KG1 (cell line): ENCODE measurements at regions not wholly inside any gene's neighbourhood (a gene's known extent, or its start where the extent isn't known, plus 50 kb on each side); places are given as distances from the start of the nearest gene placed in this dataset.
"Not testable (repeated sequence)": the region's sequence is repeated elsewhere in the genome, so short reads cannot be mapped to it uniquely, and the experiment has no call there.

ENCODE experiments used
- DNase-seq: peaks from one replicate; lab custom pipeline; 2025; lab: John Stamatoyannopoulos, UW

DNA sequence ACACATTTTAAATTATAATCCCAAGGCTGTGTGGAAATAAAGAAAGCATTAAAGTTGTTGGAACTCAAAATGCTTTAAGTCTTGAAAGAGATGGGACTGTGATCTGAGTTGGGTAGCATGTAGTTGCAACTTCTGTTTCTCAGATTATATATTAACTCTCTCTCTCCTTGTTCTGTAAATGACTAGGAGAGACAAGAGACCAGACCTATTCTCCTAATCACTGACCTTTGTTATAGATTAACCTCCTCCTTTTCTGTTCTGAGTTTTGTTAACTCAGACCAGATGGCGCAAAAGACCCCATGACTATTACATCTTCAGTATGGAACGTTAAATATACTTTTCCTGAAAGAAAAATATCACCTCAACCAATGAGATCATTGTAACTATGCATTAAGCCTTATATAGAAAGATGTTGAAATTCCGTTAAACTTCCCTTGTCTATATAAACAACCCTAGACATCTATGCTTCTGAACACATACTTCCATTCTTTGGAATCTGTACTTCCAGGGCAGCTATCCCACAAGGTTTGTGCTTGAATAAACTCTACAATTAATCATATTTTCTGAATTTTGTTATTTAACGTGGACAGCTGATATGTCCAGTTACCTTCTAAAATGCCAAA, 143.5 kb upstream of the TRIM24 start:
- DNase-seq, result no peak

DNA sequence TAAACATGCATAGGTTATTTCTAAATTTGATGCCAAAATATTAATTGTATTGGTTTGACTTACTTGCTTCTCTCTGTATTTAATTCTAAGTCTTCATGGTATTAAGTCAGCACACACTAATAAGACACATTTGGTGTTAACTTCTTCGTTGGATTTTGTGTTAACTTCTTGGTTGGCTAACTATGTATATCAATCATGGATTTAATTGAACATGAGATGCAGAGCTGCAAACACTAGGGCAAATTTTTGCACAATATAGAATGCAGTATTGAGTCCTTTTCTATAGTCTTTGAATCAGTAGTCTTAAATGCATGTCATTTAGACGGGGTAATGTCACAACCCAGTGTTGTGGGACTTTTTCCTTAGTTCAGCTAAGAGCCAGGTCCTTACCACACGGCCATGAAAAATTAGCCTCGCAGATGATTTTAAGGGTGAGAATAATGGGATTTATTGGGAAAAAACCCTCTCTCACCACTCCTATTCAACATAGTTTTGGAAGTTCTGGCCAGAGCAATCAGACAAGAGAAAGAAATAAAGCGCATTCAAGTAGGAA, 142.9 kb upstream of the TRIM24 start:
- DNase-seq, result no peak

DNA sequence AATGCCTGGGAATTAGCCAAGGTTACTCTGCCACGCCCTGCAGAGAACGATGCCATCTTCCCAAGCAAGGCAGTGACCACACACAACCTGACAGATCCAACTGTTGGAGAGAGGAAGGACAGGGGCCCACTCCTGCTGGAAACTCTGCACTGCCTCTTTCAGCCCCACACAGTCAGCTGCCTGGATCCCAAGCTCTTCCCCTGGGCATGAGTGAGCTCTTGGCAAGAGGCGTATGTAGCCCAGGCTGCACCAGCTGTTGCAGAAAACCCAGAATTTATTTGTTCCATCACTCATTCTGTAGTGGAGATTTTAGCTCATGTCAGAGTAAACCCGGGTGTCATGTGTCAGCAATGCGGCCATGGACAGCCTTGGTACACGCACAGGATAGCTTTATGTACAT, 135.1 kb upstream of the TRIM24 start:
- no peak for DNase-seq

DNA sequence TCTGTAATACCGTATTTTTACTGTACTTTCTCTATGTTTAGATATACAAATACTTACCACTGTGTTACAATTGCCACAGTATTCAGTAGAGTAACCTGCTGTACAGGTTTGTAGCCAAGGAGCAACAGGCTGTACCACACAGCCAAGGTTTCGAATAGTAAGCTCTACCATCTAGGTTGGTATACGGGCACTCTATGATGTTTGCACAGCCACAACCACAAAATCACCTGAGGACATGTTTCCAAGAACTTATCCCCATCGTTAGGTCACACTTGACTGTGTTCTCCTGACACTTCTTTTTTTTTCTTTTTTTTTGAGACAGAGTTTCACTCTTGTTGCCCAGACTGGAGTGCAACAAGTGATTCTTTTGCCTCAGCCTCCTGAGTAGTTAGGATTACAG, 134.6 kb upstream of the TRIM24 start:
- DNase-seq, result no peak

DNA sequence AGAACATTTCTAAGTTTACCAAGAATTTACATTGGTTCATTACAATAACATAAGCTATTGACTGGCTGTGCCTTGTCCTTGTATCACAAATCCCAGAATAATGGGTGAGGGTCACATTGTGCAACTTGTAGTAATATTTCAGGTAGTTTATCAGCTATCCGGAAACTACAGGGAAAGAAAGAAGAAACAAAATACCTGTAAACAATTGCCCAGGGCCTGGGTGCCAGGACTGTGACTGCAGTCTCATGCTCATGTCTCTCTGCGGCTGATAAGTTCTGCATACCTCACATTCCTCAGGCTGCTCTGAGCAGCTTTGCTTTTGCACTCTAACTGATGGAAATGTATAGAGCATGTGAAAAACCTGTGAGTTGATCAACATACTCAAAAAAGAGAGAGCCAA, 131.8 kb upstream of the TRIM24 start:
- DNase-seq, result no peak

DNA sequence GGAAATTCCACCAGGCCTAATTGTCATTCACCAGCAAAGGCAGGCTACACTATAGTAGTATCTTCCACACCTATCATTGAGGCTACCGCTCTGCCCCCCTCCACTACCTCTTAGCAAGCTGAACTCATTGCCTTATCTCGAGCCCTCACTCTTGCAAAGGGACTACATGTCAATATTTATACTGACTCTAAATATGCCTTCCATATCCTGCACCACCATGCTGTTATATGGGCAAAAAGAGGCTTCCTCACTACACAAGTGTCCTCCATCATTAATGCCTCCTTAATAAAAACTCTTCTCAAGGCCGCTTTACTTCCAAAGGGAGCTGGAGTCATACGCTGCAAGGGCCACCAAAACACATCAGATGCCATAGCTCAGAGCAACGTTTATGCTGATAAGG, 127.2 kb upstream of the TRIM24 start:
- not testable (repeated sequence) for DNase-seq

DNA sequence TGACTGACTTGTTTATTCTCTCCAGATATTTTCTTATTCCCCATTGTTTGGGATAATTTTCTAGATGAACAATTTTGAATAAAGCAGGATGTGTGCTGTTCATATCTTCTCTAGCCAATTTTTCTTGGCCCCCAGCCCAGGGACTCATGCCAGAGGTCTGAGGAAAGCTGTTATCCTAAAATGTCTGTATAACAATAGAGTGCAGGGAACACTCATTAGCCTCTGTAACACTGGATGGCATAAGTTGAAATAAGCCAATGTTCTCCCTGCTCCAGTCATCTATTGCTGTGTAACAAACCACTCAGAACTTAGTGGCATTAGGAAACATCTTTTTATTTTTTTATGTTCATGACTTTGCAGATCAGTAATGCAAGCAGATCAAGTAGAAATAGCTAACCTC, 121.7 kb upstream of the TRIM24 start:
- DNase-seq, result no peak

DNA sequence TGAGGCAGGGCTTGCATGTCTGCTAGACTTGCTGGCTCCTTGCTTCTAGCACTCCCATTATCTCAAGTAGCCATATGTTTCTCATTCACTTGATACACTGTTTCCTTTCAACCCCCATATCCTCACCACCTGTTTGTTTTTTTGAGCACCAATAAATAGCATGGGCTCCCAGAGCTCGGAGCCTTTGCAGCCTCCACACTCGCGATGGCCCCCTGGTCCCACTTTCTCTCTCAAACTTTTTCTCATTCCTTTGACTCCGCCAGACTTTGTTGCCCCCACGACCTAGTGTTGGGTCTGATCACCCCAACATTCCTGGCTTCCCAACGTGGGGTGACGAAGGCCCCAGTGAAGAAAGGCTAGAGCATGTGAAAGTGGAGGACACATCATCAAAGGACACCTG, 120.8 kb upstream of the TRIM24 start:
- not testable (repeated sequence) for DNase-seq

DNA sequence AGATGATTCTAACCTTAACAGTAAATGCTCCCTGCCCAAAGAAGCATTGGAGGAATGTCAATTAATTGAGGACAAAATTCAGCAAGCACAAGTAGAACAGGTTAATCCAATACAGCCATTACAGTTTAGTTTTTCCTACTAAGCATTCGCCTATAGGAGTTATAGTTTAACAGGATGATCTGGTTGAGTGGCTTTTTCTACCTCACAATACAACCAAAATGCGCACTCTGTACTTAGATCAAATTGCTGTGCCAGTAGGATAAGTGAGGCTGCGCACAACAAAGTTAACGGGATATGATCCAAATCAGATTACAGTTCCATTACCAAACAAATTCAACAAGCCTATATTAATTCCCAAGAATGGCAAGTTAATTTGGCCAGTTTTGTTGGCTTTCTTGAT, 117.1 kb upstream of the TRIM24 start:
- DNase-seq, result no peak

DNA sequence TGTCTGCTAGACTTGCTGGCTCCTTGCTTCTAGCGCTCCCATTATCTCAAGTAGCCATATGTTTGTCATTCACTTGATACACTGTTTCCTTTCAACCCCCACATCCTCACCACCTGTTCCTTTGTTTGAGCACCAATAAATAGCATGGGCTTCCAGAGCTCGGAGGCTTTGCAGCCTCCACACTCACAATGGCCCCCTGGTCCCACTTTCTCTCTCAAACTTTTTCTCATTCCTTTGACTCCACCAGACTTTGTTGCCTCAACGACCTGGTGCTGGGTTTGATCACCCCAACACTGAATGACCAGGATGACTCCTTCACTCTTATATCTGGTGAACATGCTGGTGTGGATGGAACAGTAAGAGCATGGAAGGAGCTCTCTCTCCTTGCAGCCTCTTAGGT, 114.5 kb upstream of the TRIM24 start:
- DNase-seq, result no peak

DNA sequence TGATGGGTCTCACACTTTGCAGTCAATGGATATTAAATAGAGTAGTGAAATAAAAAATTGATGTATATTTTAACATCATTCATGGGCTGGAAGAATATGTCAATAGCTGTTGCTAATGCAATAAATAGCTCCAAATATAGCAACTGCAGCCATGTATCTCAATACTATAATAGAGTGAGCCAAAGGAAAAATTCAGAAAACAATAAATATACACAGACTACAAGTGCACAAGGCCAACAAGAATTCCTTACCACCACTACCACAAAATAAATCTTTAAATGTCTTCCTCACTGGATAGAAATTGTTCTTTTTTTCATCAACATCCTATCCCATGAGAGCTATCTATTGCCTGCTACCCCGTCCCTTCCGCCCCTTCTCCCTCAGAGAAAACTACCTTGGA, 113.1 kb upstream of the TRIM24 start:
- no peak for DNase-seq

DNA sequence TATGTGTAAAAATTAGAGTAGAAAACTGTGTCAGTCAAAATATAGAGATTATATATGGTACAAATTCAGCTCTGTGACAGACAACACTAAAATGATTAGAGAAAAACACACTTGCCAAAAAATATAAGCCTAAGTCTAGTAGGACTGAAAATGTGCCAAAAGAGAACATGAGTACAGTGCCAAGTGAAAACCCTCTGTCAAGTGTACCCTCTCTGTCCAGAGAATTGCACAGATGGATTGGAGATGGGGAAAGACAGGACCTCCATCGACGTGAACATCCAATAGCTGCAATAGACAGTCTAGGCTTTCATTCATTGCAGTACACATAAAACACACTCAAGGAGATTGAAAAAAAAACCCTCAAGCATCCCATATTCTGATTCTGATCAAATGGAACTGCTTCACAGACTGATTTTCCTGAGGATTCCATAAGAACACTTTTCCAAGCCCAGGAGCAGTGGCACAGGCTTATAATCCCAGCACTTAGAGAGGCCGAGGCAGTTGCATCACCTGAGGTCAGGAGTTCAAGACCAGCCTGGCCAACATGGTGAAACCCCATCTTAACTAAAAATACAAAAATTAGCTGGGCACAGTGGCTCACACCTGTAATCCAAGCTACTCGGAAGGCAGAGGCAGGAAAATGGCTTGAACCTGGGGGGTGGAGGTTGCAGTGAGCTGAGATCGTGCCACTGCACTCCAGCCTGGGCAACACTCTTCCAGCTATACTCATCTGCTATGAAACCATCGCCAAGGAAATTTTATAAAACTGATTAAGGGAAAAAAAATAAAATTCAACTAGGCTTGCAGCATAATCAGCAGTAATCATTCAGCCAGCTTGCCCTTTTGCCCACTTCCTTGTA, 110.0 kb upstream of the TRIM24 start:
- no peak for DNase-seq

DNA sequence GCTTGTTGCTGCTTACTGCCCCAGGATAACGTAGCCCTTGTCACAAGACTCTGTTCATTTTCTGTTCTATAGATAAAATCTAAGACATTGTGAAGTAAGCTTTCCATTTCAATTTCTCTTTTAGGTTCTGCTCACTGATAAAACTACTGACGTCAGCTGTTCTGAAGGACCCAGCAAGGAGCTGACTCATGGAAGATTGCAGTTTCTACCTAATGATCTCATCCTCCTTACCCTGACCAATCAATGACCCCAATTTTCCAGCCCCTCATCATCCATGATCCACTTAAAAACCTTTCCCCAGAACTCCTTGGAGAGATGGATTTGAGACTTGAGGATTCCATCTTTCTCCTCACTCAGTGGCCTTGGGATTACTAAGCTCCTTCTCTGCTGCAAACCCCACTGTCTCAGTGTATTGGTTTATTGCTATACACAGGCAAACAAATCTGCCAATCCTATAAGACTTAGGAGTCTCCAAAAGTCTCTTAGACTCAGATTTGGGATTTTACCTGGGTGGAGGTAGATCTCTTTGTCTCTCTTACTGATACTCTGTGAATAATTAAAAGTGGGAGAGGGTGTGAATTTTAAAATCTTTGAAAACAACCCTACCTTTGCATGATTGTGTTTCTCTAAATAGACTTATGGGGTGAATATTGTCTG, 109.2 kb upstream of the TRIM24 start:
- no peak for DNase-seq

DNA sequence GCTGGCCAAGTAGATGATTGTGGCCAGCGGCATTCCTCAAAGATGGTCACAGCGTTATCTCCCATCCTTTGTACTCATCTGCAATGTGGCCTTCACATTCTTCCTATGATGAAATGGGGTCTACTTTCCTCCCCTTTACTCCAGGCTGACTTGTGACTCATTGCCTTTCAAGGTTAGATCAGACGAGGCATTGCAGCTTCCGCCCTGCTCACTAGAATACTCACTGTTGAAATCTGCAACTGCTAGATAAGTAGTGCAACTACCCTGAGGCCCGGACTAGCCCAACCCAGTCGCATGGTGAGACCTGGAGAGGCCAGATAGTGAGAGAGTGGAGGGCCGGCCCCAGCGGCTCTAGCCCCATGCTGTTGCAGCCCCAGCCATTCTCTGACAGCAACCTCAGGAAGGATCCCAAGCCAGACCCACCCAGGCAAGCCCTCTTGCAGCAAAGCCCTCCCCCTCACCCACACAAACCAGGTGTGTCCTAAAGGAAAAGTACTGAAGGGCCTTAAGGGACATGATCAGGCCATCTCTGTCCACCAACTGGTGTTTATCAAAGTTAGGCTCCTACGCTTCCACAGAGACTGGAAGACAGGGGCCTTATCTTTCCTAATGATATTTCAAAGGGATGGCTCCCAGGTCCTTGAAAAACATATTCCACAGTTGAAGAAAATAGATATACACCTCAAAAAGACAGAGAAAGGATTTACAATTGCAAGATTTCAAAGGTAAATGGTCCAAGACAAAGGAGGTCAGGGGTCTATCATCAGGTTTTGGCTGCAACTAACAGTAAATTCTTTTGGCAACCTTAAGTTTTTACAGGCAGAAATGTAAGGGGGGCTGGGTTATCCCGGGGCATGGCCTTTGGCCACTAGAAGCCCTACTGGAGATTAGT, 107.2 kb upstream of the TRIM24 start:
- DNase-seq, result no peak

DNA sequence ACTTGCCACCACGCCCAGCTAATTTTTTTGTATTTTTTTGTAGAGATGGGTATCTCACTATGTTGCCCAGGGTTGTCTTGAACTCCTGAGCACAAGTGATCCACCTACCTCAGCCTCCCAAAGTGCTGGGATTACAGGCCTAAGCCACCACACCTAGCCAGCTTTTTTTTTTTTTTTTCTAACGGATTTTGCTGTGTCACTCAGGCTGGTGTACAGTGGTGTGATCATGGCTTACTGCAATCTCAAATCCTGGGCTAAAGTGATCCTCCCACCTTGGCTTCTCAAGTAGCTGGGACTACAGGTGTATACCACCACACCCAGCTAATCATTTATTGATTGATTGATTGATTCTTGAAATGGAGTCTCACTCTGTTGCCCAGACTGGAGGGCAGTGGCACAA, 106.0 kb upstream of the TRIM24 start:
- no peak for DNase-seq

DNA sequence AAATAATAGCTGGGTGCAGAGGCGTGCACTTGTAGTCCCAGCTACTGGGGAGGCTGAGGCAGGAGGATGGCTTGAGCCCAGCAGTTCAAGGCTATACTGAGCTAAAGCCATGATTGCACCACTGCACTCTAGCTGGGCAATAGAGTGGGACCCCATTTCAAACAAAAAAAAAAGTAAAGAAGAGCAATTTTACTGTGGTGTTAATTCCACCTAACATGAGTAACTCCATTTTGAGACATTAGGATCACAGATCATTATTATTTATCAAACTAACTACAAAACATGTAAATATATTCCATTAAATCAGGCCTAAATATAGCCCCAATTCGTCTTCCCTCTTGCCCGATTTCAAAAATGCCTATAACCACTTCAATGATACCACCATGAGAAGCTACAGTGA, 104.8 kb upstream of the TRIM24 start:
- DNase-seq, result no peak

DNA sequence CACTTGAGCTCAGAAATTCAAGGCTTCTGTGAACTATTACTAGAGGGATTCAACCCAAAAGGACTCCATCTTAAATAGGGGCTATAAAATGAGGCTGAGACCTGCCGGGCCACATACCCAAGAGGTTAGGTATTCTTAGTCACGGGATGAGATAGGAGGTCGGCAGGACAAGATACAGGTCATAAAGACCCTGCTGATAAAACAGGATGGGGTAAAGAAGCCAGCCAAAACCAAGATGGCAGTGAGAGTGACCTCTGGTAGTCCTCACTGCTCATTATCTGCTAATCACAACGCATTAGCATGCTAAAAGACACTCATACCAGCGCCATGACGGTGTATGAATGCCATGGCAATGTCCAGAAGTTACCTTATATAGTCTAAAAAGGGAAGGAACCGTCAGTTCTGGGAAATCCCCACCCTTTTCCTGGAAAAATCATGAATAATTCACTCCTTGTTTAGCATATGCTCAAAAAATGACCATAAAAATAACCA, 101.2 kb upstream of the TRIM24 start:
- no peak for DNase-seq

DNA sequence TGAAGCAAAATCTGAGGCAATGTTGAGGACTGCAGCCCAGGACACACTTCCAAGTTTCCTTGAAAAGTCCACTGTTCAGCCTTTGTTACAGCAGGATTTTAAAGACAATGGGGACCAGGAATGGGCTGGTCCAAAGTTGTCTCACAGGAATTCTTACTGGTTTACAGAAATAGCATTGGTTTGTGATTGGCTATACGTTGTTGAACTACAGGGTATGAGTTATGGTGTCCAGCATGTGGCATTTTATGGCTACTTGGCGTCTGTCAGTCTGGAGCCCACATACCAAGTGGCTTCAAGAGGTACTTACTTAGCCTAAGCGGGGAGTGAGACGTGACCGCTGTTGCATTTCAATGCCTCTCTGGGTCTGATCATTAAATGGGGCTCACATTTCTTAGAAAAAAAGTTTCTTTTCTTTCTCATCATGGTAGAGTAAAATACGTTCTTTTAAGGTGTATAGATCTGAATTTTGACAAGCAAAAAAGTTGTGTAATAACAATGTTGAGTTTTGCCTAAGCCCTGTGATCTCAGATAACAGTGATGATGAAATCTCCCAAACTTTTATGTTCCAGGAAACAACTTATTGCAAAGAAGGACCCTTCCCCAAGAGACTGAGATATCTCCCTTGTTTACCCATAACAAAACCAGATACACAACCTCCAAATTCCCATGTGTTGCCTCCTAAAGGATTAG, 100.0 kb upstream of the TRIM24 start:
- no peak for DNase-seq

DNA sequence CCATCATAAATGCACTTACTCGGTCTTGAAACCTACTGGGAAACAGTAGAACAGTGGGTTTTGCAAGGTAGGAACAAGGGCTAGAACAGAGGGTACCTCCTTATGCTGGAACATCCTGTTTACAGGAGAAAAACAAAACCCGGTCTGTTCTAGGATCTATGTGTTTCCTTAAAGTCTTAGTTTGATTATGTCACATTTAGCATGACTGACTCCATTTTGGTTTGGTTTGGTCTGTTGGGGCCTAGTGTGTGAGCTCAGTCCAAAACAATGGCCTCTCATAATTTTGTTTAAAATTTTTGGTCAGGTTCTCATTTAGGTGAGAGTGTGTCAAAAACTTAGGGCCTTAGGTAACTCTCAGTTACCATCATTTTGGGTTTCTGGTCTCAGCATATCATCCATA, 96.3 kb upstream of the TRIM24 start:
- no peak for DNase-seq

DNA sequence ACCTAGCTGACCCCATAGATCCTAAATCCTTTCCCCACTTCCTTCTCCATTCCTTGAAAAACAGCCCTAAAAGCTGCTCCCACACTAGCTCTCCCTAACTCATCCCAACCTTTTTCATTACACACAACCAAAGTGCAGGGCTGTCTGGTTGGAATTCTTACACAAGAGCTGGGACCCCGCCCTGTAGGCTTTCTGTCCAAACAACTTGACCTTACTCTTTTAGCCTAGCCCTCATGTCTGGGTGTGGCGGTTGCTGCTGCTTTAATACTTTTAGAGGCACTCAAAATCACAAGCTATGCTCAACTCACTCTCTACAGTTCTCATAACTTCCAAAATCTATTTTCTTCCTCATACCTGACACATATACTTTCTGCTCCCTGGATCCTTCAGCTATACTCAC, 93.9 kb upstream of the TRIM24 start:
- not testable (repeated sequence) for DNase-seq

DNA sequence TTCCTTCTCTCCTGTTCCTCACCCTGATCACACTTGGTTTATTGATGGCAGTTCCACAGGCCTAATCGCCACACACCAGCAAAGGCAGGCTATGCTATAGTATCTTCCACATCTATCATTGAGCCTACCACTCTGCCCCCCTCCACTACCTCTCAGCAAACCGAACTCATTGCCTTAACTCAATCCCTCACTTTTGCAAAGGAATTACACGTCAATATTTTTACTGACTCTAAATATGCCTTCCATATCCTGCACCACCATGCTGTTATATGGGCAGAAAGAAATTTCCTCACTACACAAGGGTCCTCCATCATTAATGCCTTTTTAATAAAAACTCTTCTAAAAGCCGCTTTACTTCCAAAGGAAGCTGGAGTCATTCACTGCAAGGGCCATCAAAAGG, 93.4 kb upstream of the TRIM24 start:
- DNase-seq, result not testable (repeated sequence)
